EH (cell line): ENCODE measurements at regions not wholly inside any gene's neighbourhood (a gene's known extent, or its start where the extent isn't known, plus 50 kb on each side); places are given as distances from the start of the nearest gene placed in this dataset.

Experiments used
- DNase-seq: peaks from one replicate; pipeline ENCODE4 v3.0.0-alpha.2; 2015; ENCODE audit warnings: low read depth

GRCh38 chr15:53305101-53305500 lies 454.4 kb downstream of the WDR72 start:
- DNase-seq: no peak

GRCh38 chr15:53297828-53298227 lies 461.6 kb downstream of the WDR72 start:
- DNase-seq: no peak

GRCh38 chr15:53296603-53297002 lies 462.9 kb downstream of the WDR72 start:
- no peak for DNase-seq

GRCh38 chr15:53295574-53295973 lies 463.9 kb downstream of the WDR72 start:
- no peak for DNase-seq

GRCh38 chr15:53288542-53288941 lies 470.9 kb downstream of the WDR72 start:
- no peak for DNase-seq

- no peak for DNase-seq
Observed at GRCh38 chr15:53274630-53275029, 484.5 kb upstream of the ONECUT1 start.

- no peak for DNase-seq
Observed at GRCh38 chr15:53272116-53272515, 482.0 kb upstream of the ONECUT1 start.

GRCh38 chr15:53266176-53266575 lies 476.0 kb upstream of the ONECUT1 start:
- no peak for DNase-seq

GRCh38 chr15:53260647-53261046 lies 470.5 kb upstream of the ONECUT1 start:
- no peak for DNase-seq

GRCh38 chr15:53256457-53256856 lies 466.3 kb upstream of the ONECUT1 start:
- DNase-seq: no peak

GRCh38 chr15:53256043-53256442 lies 465.9 kb upstream of the ONECUT1 start:
- DNase-seq: no peak

GRCh38 chr15:53251996-53252395 lies 461.9 kb upstream of the ONECUT1 start:
- DNase-seq: no peak

GRCh38 chr15:53251523-53251922 lies 461.4 kb upstream of the ONECUT1 start:
- no peak for DNase-seq

- DNase-seq: no peak
Observed at GRCh38 chr15:53247041-53247708, 457.0 kb upstream of the ONECUT1 start.

GRCh38 chr15:53246404-53246803 lies 456.3 kb upstream of the ONECUT1 start:
- DNase-seq: no peak

GRCh38 chr15:53233801-53234200 lies 443.7 kb upstream of the ONECUT1 start:
- DNase-seq: no peak

GRCh38 chr15:53230473-53230872 lies 440.3 kb upstream of the ONECUT1 start:
- DNase-seq: no peak

- DNase-seq: no peak
Observed at GRCh38 chr15:53226559-53226958, 436.4 kb upstream of the ONECUT1 start.

- no peak for DNase-seq
Observed at GRCh38 chr15:53225781-53226180, 435.6 kb upstream of the ONECUT1 start.

GRCh38 chr15:53224371-53224770 lies 434.2 kb upstream of the ONECUT1 start:
- no peak for DNase-seq

GRCh38 chr15:53223815-53224214 lies 433.7 kb upstream of the ONECUT1 start:
- DNase-seq: no peak

- DNase-seq: no peak
Observed at GRCh38 chr15:53218666-53219580, 428.8 kb upstream of the ONECUT1 start.

GRCh38 chr15:53216036-53216435 lies 425.9 kb upstream of the ONECUT1 start:
- DNase-seq: no peak
